Natural killer cell treated with Interleukin-12 subunit alpha and Interleukin-12 subunit beta and Interleukin-15 and Interleukin-18, amount 100 ng/mL, for 72 hours (primary cell): ENCODE measurements at regions not wholly inside any gene's neighbourhood (a gene's known extent, or its start where the extent isn't known, plus 50 kb on each side); places are given as distances from the start of the nearest gene placed in this dataset.

Experiments
- ATAC-seq, 2 donors: fragments of 150-1000 bp; cut with Tn5 transposase in 1 of 2; sonication (Bioruptor Pico), chemical (Tn5 transposase) in 1 of 2; 2 replicates each; pipeline ENCODE4 v1.10.0; 2021
- DNase-seq: peaks from one replicate; pipeline ENCODE4 v3.0.0; 2022; ENCODE audit warnings: low spot score
- H3K27ac Mint-ChIP-seq, 2 donors: 1 replicate in 1 of 2; 2 replicates in 1 of 2; pipeline ENCODE4 v1.8.0; 2022; ENCODE audit warnings: mixed read lengths in 2 of 2, mild to moderate bottlenecking in 1 of 2, moderate library complexity in 1 of 2
- H3K27me3 Mint-ChIP-seq, 2 donors: 1 replicate in 1 of 2; 2 replicates in 1 of 2; pipeline ENCODE4 v1.8.0; 2022; ENCODE audit warnings: mixed read lengths in 2 of 2
- H3K36me3 Mint-ChIP-seq: one replicate; pipeline ENCODE4 v1.8.0; 2022; ENCODE audit warnings: mixed read lengths
- H3K4me1 Mint-ChIP-seq, 2 donors: 1 replicate in 1 of 2; 2 replicates in 1 of 2; pipeline ENCODE4 v1.8.0; 2022; ENCODE audit warnings: low read depth in 2 of 2, mixed read lengths in 2 of 2, mild to moderate bottlenecking in 1 of 2
- H3K4me3 Mint-ChIP-seq: one replicate; pipeline ENCODE4 v1.8.0; 2022; ENCODE audit warnings: mixed read lengths
- H3K9me3 Mint-ChIP-seq: 2 replicates; pipeline ENCODE4 v1.8.0; 2022; ENCODE audit warnings: mixed read lengths

- no peak for ATAC-seq
- DNase-seq = no peak
- no peaks in the 10 kb centered on the region for H3K4me1 Mint-ChIP-seq
- H3K27ac Mint-ChIP-seq = no peak overlapping the region
- peaks cover 2% of the 10 kb centered on the region for H3K9me3 Mint-ChIP-seq
- no peaks in the 10 kb centered on the region for H3K36me3 Mint-ChIP-seq
- H3K4me3 Mint-ChIP-seq = no peak overlapping the region
- H3K27me3 Mint-ChIP-seq = peaks cover 16 to 31% of the 10 kb centered on the region in 2 donors
These were observed 106.0 kb upstream of the AFDN start for GRCh38 chr6:167720456-167721285.

- H3K27ac Mint-ChIP-seq = no peak overlapping the region
- ATAC-seq = no peak
- no peak for DNase-seq
- no peaks in the 10 kb centered on the region for H3K4me1 Mint-ChIP-seq
- H3K4me3 Mint-ChIP-seq = no peak overlapping the region
- H3K9me3 Mint-ChIP-seq = peaks cover 2% of the 10 kb centered on the region
- H3K36me3 Mint-ChIP-seq = no peaks in the 10 kb centered on the region
- peaks cover 10 to 34% of the 10 kb centered on the region in 2 donors for H3K27me3 Mint-ChIP-seq
These were observed 105.4 kb upstream of the AFDN start for GRCh38 chr6:167721291-167721690.

GRCh38 chr6:167722634-167723309 lies 103.9 kb upstream of the AFDN start:
- H3K27ac Mint-ChIP-seq = no peak overlapping the region
- peaks cover 6 to 26% of the 10 kb centered on the region in 2 donors for H3K27me3 Mint-ChIP-seq

GRCh38 chr6:167726043-167726621 lies 100.6 kb upstream of the AFDN start:
- ATAC-seq (no peak), DNase-seq (no peak)
- H3K4me3 Mint-ChIP-seq = no peak overlapping the region
- no peaks in the 10 kb centered on the region for H3K4me1 Mint-ChIP-seq
- peaks cover 0 to 27% of the 10 kb centered on the region in 2 donors for H3K27me3 Mint-ChIP-seq
- peaks cover 2% of the 10 kb centered on the region for H3K9me3 Mint-ChIP-seq
- no peak overlapping the region for H3K27ac Mint-ChIP-seq
- no peaks in the 10 kb centered on the region for H3K36me3 Mint-ChIP-seq

More at GRCh38 chr6:167722634-167723309, 103.9 kb upstream of the AFDN start:
- Mint-ChIP-seq H3K36me3 (no peaks in the 10 kb centered on the region), H3K4me3 (no peak overlapping the region), H3K4me1 (no peaks in the 10 kb centered on the region), H3K9me3 (peaks cover 2% of the 10 kb centered on the region)
- no peak for DNase-seq
- ATAC-seq = no peak

- H3K27me3 Mint-ChIP-seq = peaks cover 1 to 19% of the 10 kb centered on the region in 2 donors
- H3K27ac Mint-ChIP-seq = no peak overlapping the region
- no peak overlapping the region for H3K4me3 Mint-ChIP-seq
- H3K4me1 Mint-ChIP-seq = no peaks in the 10 kb centered on the region
- H3K36me3 Mint-ChIP-seq = no peaks in the 10 kb centered on the region
- no peaks in the 10 kb centered on the region for H3K9me3 Mint-ChIP-seq
- DNase-seq (no peak), ATAC-seq (no peak)
These were observed 96.3 kb upstream of the AFDN start for GRCh38 chr6:167730441-167730840.

GRCh38 chr6:167731216-167731615 lies 95.5 kb upstream of the AFDN start:
- H3K9me3 Mint-ChIP-seq = no peaks in the 10 kb centered on the region
- ATAC-seq = no peak

GRCh38 chr6:167731731-167732422 lies 94.8 kb upstream of the AFDN start:
- H3K4me3 Mint-ChIP-seq = no peak overlapping the region
- H3K36me3 Mint-ChIP-seq = no peaks in the 10 kb centered on the region
- no peak for ATAC-seq
- H3K4me1 Mint-ChIP-seq = no peaks in the 10 kb centered on the region
- DNase-seq = no peak
- H3K9me3 Mint-ChIP-seq = no peaks in the 10 kb centered on the region
- H3K27me3 Mint-ChIP-seq = peaks cover 8 to 14% of the 10 kb centered on the region in 2 donors
- H3K27ac Mint-ChIP-seq = no peak overlapping the region

More at GRCh38 chr6:167731216-167731615, 95.5 kb upstream of the AFDN start:
- H3K27me3 Mint-ChIP-seq = peaks cover 8 to 15% of the 10 kb centered on the region in 2 donors
- H3K27ac Mint-ChIP-seq = no peak overlapping the region
- H3K4me3 Mint-ChIP-seq = no peak overlapping the region
- no peak for DNase-seq
- no peaks in the 10 kb centered on the region for H3K4me1 Mint-ChIP-seq
- no peaks in the 10 kb centered on the region for H3K36me3 Mint-ChIP-seq

- Mint-ChIP-seq H3K27ac (no peak overlapping the region), H3K27me3 (peaks cover 6 to 8% of the 10 kb centered on the region in 2 donors), H3K9me3 (no peaks in the 10 kb centered on the region), H3K4me1 (no peaks in the 10 kb centered on the region), H3K36me3 (no peaks in the 10 kb centered on the region), H3K4me3 (no peak overlapping the region)
- ATAC-seq = no peak
- DNase-seq = no peak
These were observed 92.7 kb upstream of the AFDN start for GRCh38 chr6:167733740-167734661.

DNA sequence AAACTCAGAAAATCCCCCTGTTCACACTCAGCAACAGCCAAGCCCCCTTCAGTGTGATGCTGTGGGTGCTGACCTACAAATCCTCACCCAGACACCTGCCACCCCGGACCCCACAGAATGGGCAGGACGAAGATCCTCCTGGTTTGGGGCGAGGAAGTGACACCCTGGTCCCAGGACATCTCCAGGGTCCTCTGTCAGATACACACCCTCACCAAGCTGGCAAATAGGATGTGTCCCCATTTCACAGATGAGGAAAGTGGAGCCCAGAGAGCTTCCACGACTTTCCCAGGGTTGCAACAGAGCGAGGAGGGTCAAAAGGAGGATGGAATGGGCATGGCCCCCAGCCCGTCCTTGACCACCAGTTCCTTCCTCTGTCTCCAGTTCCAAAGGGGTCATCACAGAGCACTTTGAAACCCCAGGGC lies 92.0 kb upstream of the AFDN start:
- H3K4me3 Mint-ChIP-seq = no peak overlapping the region
- peaks cover 6 to 8% of the 10 kb centered on the region in 2 donors for H3K27me3 Mint-ChIP-seq
- no peak overlapping the region for H3K27ac Mint-ChIP-seq
- ATAC-seq (no peak), DNase-seq (no peak)
- H3K9me3 Mint-ChIP-seq = no peaks in the 10 kb centered on the region
- H3K36me3 Mint-ChIP-seq = no peaks in the 10 kb centered on the region
- no peaks in the 10 kb centered on the region for H3K4me1 Mint-ChIP-seq

DNA sequence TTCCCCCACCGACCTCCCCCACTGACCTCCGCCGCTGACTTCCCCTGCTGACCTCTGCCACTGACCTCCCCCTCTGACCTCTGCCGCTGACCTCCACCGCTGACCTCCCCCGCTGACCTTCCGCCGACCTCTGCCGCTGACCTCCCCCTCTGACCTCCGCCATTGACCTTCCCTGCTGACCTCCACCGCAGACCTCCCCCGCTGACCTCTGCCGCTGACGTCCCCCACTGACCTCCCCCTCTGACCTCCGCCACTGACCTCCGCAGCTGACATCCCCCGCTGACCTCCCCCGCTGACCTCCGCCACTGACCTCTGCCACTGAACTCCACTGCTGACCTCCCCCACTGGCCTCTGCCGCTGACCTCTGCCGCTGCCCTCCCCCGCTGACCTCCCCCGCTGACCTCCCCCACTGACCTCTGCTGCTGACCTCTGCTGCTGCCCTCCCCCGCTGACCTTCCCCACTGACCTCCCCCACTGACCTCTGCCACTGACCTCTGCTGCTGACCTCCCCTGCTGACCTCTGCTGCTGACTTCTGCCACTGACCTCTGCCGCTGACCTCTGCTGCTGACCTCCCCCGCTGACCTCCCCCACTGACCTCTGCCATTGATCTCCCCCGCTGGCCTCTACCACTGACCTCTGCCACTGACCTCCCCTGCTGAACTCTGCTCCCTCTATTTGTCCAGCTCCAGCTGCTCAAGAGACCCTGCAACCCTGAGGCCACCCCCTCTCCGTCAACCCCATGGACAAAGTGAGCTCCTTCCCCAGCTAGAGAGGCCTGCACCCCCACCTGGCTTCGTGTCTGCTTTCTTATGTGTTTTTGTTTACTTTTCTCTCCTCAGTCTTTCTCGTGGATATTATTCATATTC lies 91.4 kb upstream of the AFDN start:
- no peak overlapping the region for H3K27ac Mint-ChIP-seq
- H3K4me1 Mint-ChIP-seq = no peaks in the 10 kb centered on the region
- no peaks in the 10 kb centered on the region for H3K36me3 Mint-ChIP-seq
- peaks cover 5 to 8% of the 10 kb centered on the region in 2 donors for H3K27me3 Mint-ChIP-seq
- ATAC-seq (no peak), DNase-seq (no peak)
- no peak overlapping the region for H3K4me3 Mint-ChIP-seq
- H3K9me3 Mint-ChIP-seq = no peaks in the 10 kb centered on the region

DNA sequence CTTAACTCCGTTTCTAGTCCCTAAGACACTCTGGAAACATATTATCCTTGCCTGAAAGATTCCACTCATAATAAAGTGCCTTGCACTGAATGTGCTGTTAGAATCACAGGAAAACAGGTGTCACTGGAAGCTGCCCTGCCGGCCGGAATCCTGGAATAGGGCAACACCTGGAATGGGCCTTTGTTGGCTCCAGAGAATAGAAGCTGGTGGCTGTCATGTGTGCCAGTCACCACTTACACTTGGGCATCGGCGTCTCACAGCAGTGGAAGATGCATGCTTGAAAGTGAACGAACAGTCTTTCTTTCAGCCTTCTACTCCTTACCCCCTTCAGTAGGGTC lies 90.8 kb upstream of the AFDN start:
- no peak overlapping the region for H3K27ac Mint-ChIP-seq
- H3K9me3 Mint-ChIP-seq = no peaks in the 10 kb centered on the region
- H3K36me3 Mint-ChIP-seq = no peaks in the 10 kb centered on the region
- ATAC-seq (no peak), DNase-seq (no peak)
- H3K4me1 Mint-ChIP-seq = no peaks in the 10 kb centered on the region
- H3K4me3 Mint-ChIP-seq = no peak overlapping the region
- peaks cover 3 to 8% of the 10 kb centered on the region in 2 donors for H3K27me3 Mint-ChIP-seq

GRCh38 chr6:167736486-167737204 lies 90.1 kb upstream of the AFDN start:
- H3K4me3 Mint-ChIP-seq = no peak overlapping the region
- ATAC-seq (no peak), DNase-seq (no peak)
- peaks cover 3 to 8% of the 10 kb centered on the region in 2 donors for H3K27me3 Mint-ChIP-seq
- H3K36me3 Mint-ChIP-seq = no peaks in the 10 kb centered on the region
- H3K9me3 Mint-ChIP-seq = no peaks in the 10 kb centered on the region
- no peak overlapping the region for H3K27ac Mint-ChIP-seq
- no peaks in the 10 kb centered on the region for H3K4me1 Mint-ChIP-seq
